Nephron progenitor cell (in vitro differentiated cells): ENCODE measurements at regions not wholly inside any gene's neighbourhood (a gene's known extent, or its start where the extent isn't known, plus 50 kb on each side); places are given as distances from the start of the nearest gene placed in this dataset.
A peak's percentile ranks its signal among the peaks of the same experiment; 100 is the strongest.
"Not testable (repeated sequence)": the region's sequence is repeated elsewhere in the genome, so short reads cannot be mapped to it uniquely, and the experiment has no call there.

Source experiments
- DNase-seq: peaks from one replicate; pipeline ENCODE4 v3.0.0; 2021
- H3K27ac Mint-ChIP-seq: 2 replicates; pipeline ENCODE4 v1.8.0; 2021; ENCODE audit warnings: mild to moderate bottlenecking, moderate library complexity, mixed read lengths
- H3K27me3 Mint-ChIP-seq: 2 replicates; pipeline ENCODE4 v1.8.0; 2021; ENCODE audit warnings: mild to moderate bottlenecking, low read depth, mixed read lengths; ENCODE audit not compliant: poor library complexity
- H3K36me3 Mint-ChIP-seq: 2 replicates; pipeline ENCODE4 v1.8.0; 2021; ENCODE audit warnings: low read depth, mixed read lengths
- H3K4me1 Mint-ChIP-seq: 2 replicates; pipeline ENCODE4 v1.8.0; 2021; ENCODE audit warnings: mixed read lengths
- H3K4me3 Mint-ChIP-seq: 2 replicates; pipeline ENCODE4 v1.8.0; 2021; ENCODE audit warnings: mild to moderate bottlenecking, moderate library complexity, mixed read lengths
- H3K9me3 Mint-ChIP-seq: 2 replicates; pipeline ENCODE4 v1.8.0; 2021; ENCODE audit warnings: mild to moderate bottlenecking, moderate library complexity, mixed read lengths
- CTCF ChIP-seq: fragments of 200-600 bp; sonication (generic); IDR thresholded peaks from 2 replicates; pipeline ENCODE4 v1.5.0; 2021; ENCODE audit warnings: antibody characterized with exemption

- Mint-ChIP-seq H3K27ac (no peak overlapping the region), H3K4me3 (no peak overlapping the region), H3K27me3 (peaks cover 4% of the 10 kb centered on the region), H3K9me3 (no peaks in the 10 kb centered on the region), H3K4me1 (no peaks in the 10 kb centered on the region), H3K36me3 (no peaks in the 10 kb centered on the region)
- no peak for TF ChIP-seq CTCF
- DNase-seq, result no peak
These were observed 79.5 kb upstream of the OLIG3 start for GRCh38 chr6:137573739-137574138.

GRCh38 chr6:137579612-137580011 lies 85.4 kb upstream of the OLIG3 start:
- H3K27me3 Mint-ChIP-seq, result peaks cover 15% of the 10 kb centered on the region
- DNase-seq, result no peak
- H3K9me3 Mint-ChIP-seq, result peaks cover 4% of the 10 kb centered on the region
- H3K36me3 Mint-ChIP-seq, result no peaks in the 10 kb centered on the region
- peaks cover 6% of the 10 kb centered on the region for H3K4me1 Mint-ChIP-seq
- no peak overlapping the region for H3K4me3 Mint-ChIP-seq
- H3K27ac Mint-ChIP-seq, result no peak overlapping the region
- no peak for TF ChIP-seq CTCF

- Mint-ChIP-seq H3K4me3 (no peak overlapping the region), H3K27me3 (peaks cover 23% of the 10 kb centered on the region), H3K9me3 (peaks cover 8% of the 10 kb centered on the region), H3K36me3 (no peaks in the 10 kb centered on the region), H3K4me1 (peaks cover 6% of the 10 kb centered on the region), H3K27ac (no peak overlapping the region)
- no peak for TF ChIP-seq CTCF
- DNase-seq, result no peak
These were observed 87.0 kb upstream of the OLIG3 start for GRCh38 chr6:137581019-137581707.

GRCh38 chr6:137583519-137583918 lies 89.3 kb upstream of the OLIG3 start:
- DNase-seq, H3K4me1 Mint-ChIP-seq, H3K4me3 Mint-ChIP-seq, H3K27ac Mint-ChIP-seq, H3K9me3 Mint-ChIP-seq, H3K36me3 Mint-ChIP-seq: not testable (repeated sequence)
- H3K27me3 Mint-ChIP-seq, result peaks cover 27% of the 10 kb centered on the region

GRCh38 chr6:137588472-137588871 lies 94.3 kb upstream of the OLIG3 start:
- Mint-ChIP-seq H3K27ac (no peak overlapping the region), H3K36me3 (peaks cover 18% of the 10 kb centered on the region), H3K9me3 (peaks cover 47% of the 10 kb centered on the region), H3K4me1 (no peaks in the 10 kb centered on the region), H3K4me3 (no peak overlapping the region), H3K27me3 (peaks cover 22% of the 10 kb centered on the region)
- DNase-seq, result no peak
- no peak for TF ChIP-seq CTCF

- TF ChIP-seq CTCF, result peak; percentile 29
- Mint-ChIP-seq H3K9me3 (peaks cover 47% of the 10 kb centered on the region), H3K27me3 (peaks cover 22% of the 10 kb centered on the region), H3K27ac (no peak overlapping the region), H3K4me1 (no peaks in the 10 kb centered on the region), H3K36me3 (peaks cover 18% of the 10 kb centered on the region), H3K4me3 (no peak overlapping the region)
- no peak for DNase-seq
These were observed 95.1 kb upstream of the OLIG3 start for GRCh38 chr6:137589067-137589848.
